Small intestine (tissue), 7 donors: ENCODE measurements at regions not wholly inside any gene's neighbourhood (a gene's known extent, or its start where the extent isn't known, plus 50 kb on each side); places are given as distances from the start of the nearest gene placed in this dataset.
"Not testable (repeated sequence)": the region's sequence is repeated elsewhere in the genome, so short reads cannot be mapped to it uniquely, and the experiment has no call there.

ENCODE experiments used
- DNase-seq, 2 donors: peaks; one replicate each; pipeline versions ENCODE4 v3.0.0 to v3.0.0-alpha.2; 2013
- FAIRE-seq: peaks from 2 replicates; lab custom pipeline; 2012; peaks lifted over from hg19 to GRCh38; lab: Jason Lieb, UNC
- H3K27ac ChIP-seq, 3 donors: one replicate each; pipeline ENCODE4 v1.5.1; 2013; ENCODE audit warnings: low read length in 2 of 3, mild to moderate bottlenecking in 2 of 3, control low read depth in 1 of 3, inconsistent platforms in 1 of 3, low read depth in 1 of 3, moderate library complexity in 1 of 3
- H3K27me3 ChIP-seq, 3 donors: one replicate each; pipeline ENCODE4 v1.6.1; 2013; ENCODE audit warnings: low read length in 3 of 3, inconsistent platforms in 1 of 3; ENCODE audit not compliant: control insufficient read depth in 3 of 3, insufficient read depth in 3 of 3
- H3K36me3 ChIP-seq, 3 donors: one replicate each; pipeline ENCODE4 v1.6.1; 2013; ENCODE audit warnings: low read length in 3 of 3, inconsistent platforms in 1 of 3, low read depth in 1 of 3, mild to moderate bottlenecking in 1 of 3, moderate library complexity in 1 of 3; ENCODE audit not compliant: control insufficient read depth in 3 of 3, insufficient read depth in 2 of 3
- H3K4me1 ChIP-seq, 3 donors: one replicate each; pipeline ENCODE4 v1.6.1; 2013; ENCODE audit warnings: low read length in 2 of 3, inconsistent platforms in 1 of 3, low read depth in 1 of 3, mild to moderate bottlenecking in 1 of 3, moderate library complexity in 1 of 3; ENCODE audit not compliant: control insufficient read depth in 3 of 3, insufficient read depth in 2 of 3
- H3K4me3 ChIP-seq, 3 donors: one replicate each; pipeline ENCODE4 v1.5.1; 2013; ENCODE audit warnings: low read length in 3 of 3, control low read depth in 1 of 3, inconsistent platforms in 1 of 3, low read depth in 1 of 3, mild to moderate bottlenecking in 1 of 3, moderate library complexity in 1 of 3
- H3K9me3 ChIP-seq, 2 donors: one replicate each; pipeline ENCODE4 v1.6.1; 2013; ENCODE audit warnings: low read depth in 1 of 2, low read length in 1 of 2; ENCODE audit not compliant: control insufficient read depth in 2 of 2, insufficient read depth in 1 of 2
- WGBS, 3 donors: extraction: QIAGEN DNeasy Blood & Tissue Kit; methylation state at CpG; one replicate each; pipeline ENCODE4 v1.1.7; 2013; 5-methylcytosine and 5-hydroxymethylcytosine counted together
- donor health status: healthy with polysubstance abuse.
- donor health status: control.
- donor health status: control.
- donor health status: Bipolar disorder and iron deficiency.
- donor health status: healthy.

DNA sequence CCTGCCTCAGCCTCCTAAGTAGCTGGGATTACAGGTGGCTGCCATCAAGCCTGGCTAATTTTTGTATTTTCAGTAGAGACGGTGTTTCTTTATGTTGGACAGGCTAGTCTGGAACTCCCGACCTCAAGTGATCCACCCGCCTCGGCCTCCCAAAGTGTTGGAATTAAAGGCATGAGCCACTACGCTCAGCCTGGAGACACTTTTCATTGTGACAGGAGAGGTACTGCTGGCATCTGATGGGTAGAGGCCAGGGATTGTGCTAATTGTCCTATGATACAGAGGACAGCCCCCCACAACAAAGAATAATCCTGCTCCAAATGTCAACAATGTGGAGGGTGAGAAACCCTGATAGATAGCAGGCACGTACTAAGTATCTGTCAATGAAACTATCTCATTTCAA lies 91.3 kb upstream of the SLC25A48 start:
- peaks cover 0 to 15% of the 10 kb centered on the region in 2 donors for H3K9me3 ChIP-seq
- no peak for DNase-seq
- no peaks in the 10 kb centered on the region for H3K36me3 ChIP-seq
- WGBS, 3 donors, result 77 to 98% (median 88%) methylated on average over 6 of the region's 6 CpGs
- FAIRE-seq, result no peak
- H3K27ac ChIP-seq, result no peak overlapping the region
- no peaks in the 10 kb centered on the region for H3K4me1 ChIP-seq
- no peak overlapping the region for H3K4me3 ChIP-seq
- no peaks in the 10 kb centered on the region for H3K27me3 ChIP-seq

- DNase-seq, H3K36me3 ChIP-seq, H3K4me3 ChIP-seq, H3K27ac ChIP-seq, H3K4me1 ChIP-seq, H3K27me3 ChIP-seq, FAIRE-seq: not testable (repeated sequence)
- H3K9me3 ChIP-seq, result peaks cover 0 to 15% of the 10 kb centered on the region in 2 donors
- WGBS, 3 donors, result 73 to 83% (median 78%) methylated on average over 5 of the region's 5 CpGs
These were observed 92.2 kb upstream of the SLC25A48 start for GRCh38 chr5:135742240-135742639.

DNA sequence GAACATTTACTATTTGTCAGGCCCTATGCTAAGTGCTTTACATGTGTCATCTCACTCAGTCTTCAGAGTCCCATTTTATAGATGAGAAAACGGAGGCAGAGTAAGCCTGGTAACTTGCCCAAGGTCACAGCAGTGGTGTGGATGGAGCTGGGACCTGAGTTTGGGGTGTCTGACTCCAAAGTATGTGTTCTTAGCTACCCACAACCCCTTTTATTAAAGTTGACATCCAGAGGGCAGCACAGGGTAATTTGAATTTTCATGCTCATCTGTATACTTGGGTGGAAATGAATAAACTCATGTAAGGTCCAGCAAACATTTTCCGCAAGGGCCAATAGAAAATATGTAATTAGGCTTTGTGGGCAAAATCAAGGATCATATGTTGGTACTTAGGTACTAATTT lies 93.4 kb upstream of the SLC25A48 start:
- Histone ChIP-seq H3K27me3 (no peaks in the 10 kb centered on the region), H3K36me3 (no peaks in the 10 kb centered on the region), H3K9me3 (peaks cover 0 to 13% of the 10 kb centered on the region in 2 donors), H3K27ac (no peak overlapping the region), H3K4me1 (no peaks in the 10 kb centered on the region), H3K4me3 (no peak overlapping the region)
- FAIRE-seq (no peak), DNase-seq (no peak)
- WGBS, 3 donors, result 83 to 89% (median 87%) methylated on average over 2 of the region's 2 CpGs

DNA sequence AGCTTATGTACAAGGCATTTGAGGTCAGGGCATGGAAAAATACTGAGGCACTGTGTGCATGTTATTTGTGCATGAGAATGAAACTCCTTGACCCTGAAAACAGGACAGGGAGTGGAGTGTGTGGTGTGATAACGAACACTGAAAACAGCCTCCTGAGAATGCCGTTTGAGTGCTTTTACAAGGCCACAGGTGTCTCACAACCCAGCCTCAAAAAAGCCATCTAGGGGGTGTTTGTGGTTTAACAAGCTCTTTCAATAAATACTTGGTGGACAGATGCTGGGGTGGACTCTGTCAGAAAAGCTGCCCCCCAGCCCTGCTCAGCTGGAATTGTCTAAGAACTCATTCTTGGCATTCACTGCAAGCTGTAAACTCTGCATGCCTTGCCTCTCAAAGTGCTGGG lies 94.0 kb upstream of the SLC25A48 start:
- 5 to 29% (median 27%) methylated on average over 2 of the region's 2 CpGs for WGBS, 3 donors
- FAIRE-seq (no peak), DNase-seq (peak in 1 of 2 donors; percentile 24)
- H3K27me3 ChIP-seq, result no peaks in the 10 kb centered on the region
- H3K4me1 ChIP-seq, result no peaks in the 10 kb centered on the region
- H3K4me3 ChIP-seq, result no peak overlapping the region
- H3K36me3 ChIP-seq, result no peaks in the 10 kb centered on the region
- H3K27ac ChIP-seq, result no peak overlapping the region
- H3K9me3 ChIP-seq, result peaks cover 0 to 11% of the 10 kb centered on the region in 2 donors

GRCh38 chr5:135739383-135739981 lies 95.0 kb upstream of the SLC25A48 start:
- H3K4me1 ChIP-seq, result no peaks in the 10 kb centered on the region
- WGBS, 3 donors, result 38 to 47% (median 42%) methylated on average over 3 of the region's 3 CpGs
- H3K36me3 ChIP-seq, result no peaks in the 10 kb centered on the region
- FAIRE-seq (no peak), DNase-seq (no peak)
- H3K4me3 ChIP-seq, result no peak overlapping the region
- peaks cover 0 to 3% of the 10 kb centered on the region in 2 donors for H3K9me3 ChIP-seq
- H3K27ac ChIP-seq, result no peak overlapping the region
- no peaks in the 10 kb centered on the region for H3K27me3 ChIP-seq

GRCh38 chr5:135738564-135738875 lies 95.9 kb upstream of the SLC25A48 start:
- Histone ChIP-seq H3K4me3 (no peak overlapping the region), H3K27ac (no peak overlapping the region), H3K36me3 (no peaks in the 10 kb centered on the region), H3K4me1 (no peaks in the 10 kb centered on the region), H3K9me3 (no peaks in the 10 kb centered on the region), H3K27me3 (no peaks in the 10 kb centered on the region)
- FAIRE-seq (no peak), DNase-seq (no peak)
- 80 to 88% (median 85%) methylated on average over 5 of the region's 5 CpGs for WGBS, 3 donors

DNA sequence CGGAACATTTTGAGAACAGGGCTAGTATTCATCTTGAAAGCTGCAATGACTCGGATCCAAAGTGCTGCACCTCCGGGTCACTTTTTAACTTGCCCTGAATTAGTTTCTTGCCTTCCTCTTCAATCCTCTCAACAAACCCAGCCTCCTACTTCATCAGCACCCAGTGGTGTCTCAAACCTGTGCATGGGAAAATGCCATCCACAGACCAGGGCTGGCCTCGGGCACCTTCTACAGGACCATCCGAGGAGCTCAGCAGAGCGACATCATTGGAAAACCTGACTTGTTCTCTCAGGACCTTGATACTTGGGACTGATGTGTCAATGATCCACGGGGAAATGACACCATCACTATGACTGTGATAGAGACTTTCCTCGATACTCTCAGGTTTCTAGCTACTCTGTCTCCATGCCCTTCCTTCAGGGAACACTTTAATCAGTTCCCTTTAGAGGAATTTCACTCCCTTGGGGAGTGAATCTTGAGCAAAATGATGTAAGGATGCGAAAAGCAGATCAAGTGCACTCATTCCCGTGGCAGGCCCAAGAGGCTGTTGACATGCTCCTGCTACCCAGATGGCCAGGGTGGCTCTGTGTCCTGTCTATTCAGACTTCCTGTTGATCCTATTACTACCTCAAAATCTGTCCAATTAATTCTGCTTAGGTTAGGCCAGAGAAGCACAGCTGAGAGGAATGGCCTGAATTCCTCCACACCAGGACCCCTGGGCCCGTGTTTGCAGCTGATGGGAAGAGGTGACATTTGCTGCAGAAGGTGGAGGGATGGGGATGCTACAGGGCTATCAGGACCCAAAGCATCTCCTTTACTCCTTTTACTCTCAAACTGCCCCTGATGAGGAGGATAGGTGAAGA lies 96.5 kb upstream of the SLC25A48 start:
- Histone ChIP-seq H3K9me3 (no peaks in the 10 kb centered on the region), H3K4me1 (no peaks in the 10 kb centered on the region), H3K36me3 (no peaks in the 10 kb centered on the region), H3K27ac (no peak overlapping the region), H3K27me3 (no peaks in the 10 kb centered on the region), H3K4me3 (no peak overlapping the region)
- WGBS, 3 donors, result 81 to 92% (median 85%) methylated on average over 11 of the region's 11 CpGs
- DNase-seq, result no peak
- no peak for FAIRE-seq

GRCh38 chr5:135736952-135737351 lies 97.5 kb upstream of the SLC25A48 start:
- not testable (repeated sequence) for H3K27ac ChIP-seq, H3K36me3 ChIP-seq, H3K4me1 ChIP-seq, H3K9me3 ChIP-seq, H3K27me3 ChIP-seq, DNase-seq, FAIRE-seq, H3K4me3 ChIP-seq
- 71 to 84% (median 81%) methylated on average over 8 to 9 of the region's 9 CpGs for WGBS, 3 donors
